ENCODE measurements at regions not wholly inside any gene's neighbourhood (a gene's known extent, or its start where the extent isn't known, plus 50 kb on each side); places are given as distances from the start of the nearest gene placed in this dataset.

DNA sequence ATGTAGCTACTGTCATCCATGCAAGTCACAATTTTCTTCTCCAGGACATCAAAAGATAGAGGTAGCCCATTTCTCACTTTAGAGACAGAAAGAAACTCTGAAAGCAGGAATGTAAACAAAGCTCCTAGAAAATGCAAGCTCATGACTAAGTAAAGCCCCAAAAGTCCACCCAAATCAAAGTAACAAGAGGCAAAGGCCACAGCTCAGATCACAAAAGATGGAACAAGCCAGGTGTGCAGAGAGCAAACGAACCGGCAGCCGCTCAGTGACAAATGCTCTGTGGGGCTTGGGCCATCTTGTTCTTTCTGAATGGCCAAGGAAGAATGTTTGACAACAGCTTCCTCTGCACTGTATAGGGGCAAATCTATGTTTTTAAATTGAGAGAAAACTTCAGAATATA is 201.0 kb downstream of the CYRIA start:
- no peaks in the 10 kb centered on the region for H3K79me2 ChIP-seq (ENCODE audit: insufficient read depth, low read length)
- H4K20me1 ChIP-seq (ENCODE audit: low read depth, low read length) = no peaks in the 10 kb centered on the region
- H3K9me3 ChIP-seq (ENCODE audit: insufficient read depth, low read length) = no peaks in the 10 kb centered on the region
- no peak overlapping the region for H3K27ac ChIP-seq (ENCODE audit: low read depth, low read length)
- H3K36me3 ChIP-seq (ENCODE audit: low read length) = no peaks in the 10 kb centered on the region
- no peak overlapping the region for H2AFZ ChIP-seq (ENCODE audit: low read depth, low read length, severe bottlenecking)
- H3K9me2 ChIP-seq (replicated peaks; ENCODE audit: insufficient read depth, low read length) = no peaks in the 10 kb centered on the region
- H3K9ac ChIP-seq (ENCODE audit: low read length) = no peak overlapping the region
- TF ChIP-seq CTCF (IDR thresholded peaks at IDR 0.05; ENCODE audit: insufficient read depth, low read length, poor library complexity, severe bottlenecking) (no peak), EZH2phosphoT487 (conservative IDR thresholded peaks at IDR 0.05; ENCODE audit: low read length) (no peak)
- no peak overlapping the region for H3K4me3 ChIP-seq (ENCODE audit: insufficient read depth, low read length, poor library complexity, severe bottlenecking)
- no peaks in the 10 kb centered on the region for H3K27me3 ChIP-seq (ENCODE audit: low read length)
- H3F3A ChIP-seq (ENCODE audit: insufficient read depth) = no peaks in the 10 kb centered on the region
- no peak overlapping the region for H3K4me2 ChIP-seq (ENCODE audit: low read depth, low read length, poor library complexity, severe bottlenecking)

- H3K9me2 ChIP-seq (replicated peaks; ENCODE audit: insufficient read depth, low read length) = no peaks in the 10 kb centered on the region
- TF ChIP-seq CTCF (IDR thresholded peaks at IDR 0.05; ENCODE audit: insufficient read depth, low read length, poor library complexity, severe bottlenecking) (no peak), EZH2phosphoT487 (conservative IDR thresholded peaks at IDR 0.05; ENCODE audit: low read length) (no peak)
- no peaks in the 10 kb centered on the region for H3K27me3 ChIP-seq (ENCODE audit: low read length)
- no peaks in the 10 kb centered on the region for H3K9me3 ChIP-seq (ENCODE audit: insufficient read depth, low read length)
- H2AFZ ChIP-seq (ENCODE audit: low read depth, low read length, severe bottlenecking) = no peak overlapping the region
- no peak overlapping the region for H3K4me3 ChIP-seq (ENCODE audit: insufficient read depth, low read length, poor library complexity, severe bottlenecking)
- H3K27ac ChIP-seq (ENCODE audit: low read depth, low read length) = no peak overlapping the region
- H3K9ac ChIP-seq (ENCODE audit: low read length) = no peak overlapping the region
- no peaks in the 10 kb centered on the region for H3F3A ChIP-seq (ENCODE audit: insufficient read depth)
- no peaks in the 10 kb centered on the region for H3K36me3 ChIP-seq (ENCODE audit: low read length)
- no peaks in the 10 kb centered on the region for H4K20me1 ChIP-seq (ENCODE audit: low read depth, low read length)
- no peak overlapping the region for H3K4me2 ChIP-seq (ENCODE audit: low read depth, low read length, poor library complexity, severe bottlenecking)
- H3K79me2 ChIP-seq (ENCODE audit: insufficient read depth, low read length) = no peaks in the 10 kb centered on the region
These were observed 202.7 kb downstream of the CYRIA start for GRCh38 chr2:16462958-16463357.

DNA sequence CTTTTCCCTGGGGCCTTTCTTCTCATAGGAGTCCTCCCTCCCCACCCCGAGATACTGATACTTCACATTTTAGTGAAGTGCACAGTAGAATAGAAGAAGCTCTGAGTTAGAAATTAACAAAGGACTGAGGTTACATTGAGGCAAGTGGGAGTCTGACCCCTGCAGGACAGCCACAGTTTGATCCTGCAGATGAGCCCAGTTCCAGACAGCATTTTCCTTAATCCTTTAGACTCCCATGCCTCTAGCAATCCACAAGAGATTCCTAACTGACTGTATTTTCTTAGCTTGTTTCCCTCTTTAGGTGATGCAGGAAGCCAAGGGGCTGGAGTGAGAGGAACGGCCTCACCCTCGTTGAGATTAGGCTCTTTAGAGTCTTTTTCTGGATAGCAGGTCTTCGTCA is 204.0 kb downstream of the CYRIA start:
- no peaks in the 10 kb centered on the region for H3K36me3 ChIP-seq (ENCODE audit: low read length)
- no peak overlapping the region for H2AFZ ChIP-seq (ENCODE audit: low read depth, low read length, severe bottlenecking)
- H3K4me3 ChIP-seq (ENCODE audit: insufficient read depth, low read length, poor library complexity, severe bottlenecking) = no peak overlapping the region
- H3K4me2 ChIP-seq (ENCODE audit: low read depth, low read length, poor library complexity, severe bottlenecking) = no peak overlapping the region
- H3K9me2 ChIP-seq (replicated peaks; ENCODE audit: insufficient read depth, low read length) = no peaks in the 10 kb centered on the region
- H3K27me3 ChIP-seq (ENCODE audit: low read length) = no peaks in the 10 kb centered on the region
- H3K9ac ChIP-seq (ENCODE audit: low read length) = no peak overlapping the region
- TF ChIP-seq CTCF (IDR thresholded peaks at IDR 0.05; ENCODE audit: insufficient read depth, low read length, poor library complexity, severe bottlenecking) = no peak
- no peak for TF ChIP-seq EZH2phosphoT487 (conservative IDR thresholded peaks at IDR 0.05; ENCODE audit: low read length)
- no peaks in the 10 kb centered on the region for H3K79me2 ChIP-seq (ENCODE audit: insufficient read depth, low read length)
- H3F3A ChIP-seq (ENCODE audit: insufficient read depth) = no peaks in the 10 kb centered on the region
- no peaks in the 10 kb centered on the region for H3K9me3 ChIP-seq (ENCODE audit: insufficient read depth, low read length)
- no peak overlapping the region for H3K27ac ChIP-seq (ENCODE audit: low read depth, low read length)
- no peaks in the 10 kb centered on the region for H4K20me1 ChIP-seq (ENCODE audit: low read depth, low read length)

GRCh38 chr2:16459606-16460005 is 206.0 kb downstream of the CYRIA start:
- H3K9me3 ChIP-seq (ENCODE audit: insufficient read depth, low read length) = no peaks in the 10 kb centered on the region
- no peak overlapping the region for H2AFZ ChIP-seq (ENCODE audit: low read depth, low read length, severe bottlenecking)
- no peaks in the 10 kb centered on the region for H3K27me3 ChIP-seq (ENCODE audit: low read length)
- no peaks in the 10 kb centered on the region for H3K36me3 ChIP-seq (ENCODE audit: low read length)
- H3K9ac ChIP-seq (ENCODE audit: low read length) = no peak overlapping the region
- H4K20me1 ChIP-seq (ENCODE audit: low read depth, low read length) = no peaks in the 10 kb centered on the region
- H3F3A ChIP-seq (ENCODE audit: insufficient read depth) = no peaks in the 10 kb centered on the region
- H3K27ac ChIP-seq (ENCODE audit: low read depth, low read length) = no peak overlapping the region
- no peak for TF ChIP-seq EZH2phosphoT487 (conservative IDR thresholded peaks at IDR 0.05; ENCODE audit: low read length)
- no peaks in the 10 kb centered on the region for H3K79me2 ChIP-seq (ENCODE audit: insufficient read depth, low read length)
- no peaks in the 10 kb centered on the region for H3K9me2 ChIP-seq (replicated peaks; ENCODE audit: insufficient read depth, low read length)
- H3K4me2 ChIP-seq (ENCODE audit: low read depth, low read length, poor library complexity, severe bottlenecking) = no peak overlapping the region
- no peak overlapping the region for H3K4me3 ChIP-seq (ENCODE audit: insufficient read depth, low read length, poor library complexity, severe bottlenecking)
